T-cell (primary cell): ENCODE measurements at regions not wholly inside any gene's neighbourhood (a gene's known extent, or its start where the extent isn't known, plus 50 kb on each side); places are given as distances from the start of the nearest gene placed in this dataset.

Experiments used
- ATAC-seq, 4 experiments: fragments of 200-7000 bp in 3 of 4; fragments of 150-1000 bp in 1 of 4; cut with Tn5 transposase; replicated peaks in 1 of 4; 1 replicate in 3 of 4; 2 replicates in 1 of 4; pipeline ENCODE4 v1.10.0; 2021; ENCODE audit warnings: moderate library complexity in 3 of 4, mild to moderate bottlenecking in 2 of 4, moderate number of reproducible peaks in 1 of 4
- CTCF ChIA-PET, 2 donors: fragments of 300-600 bp; sonication (Branson Sonifier 250); formaldehyde crosslinking; loops; one replicate each; lab custom pipeline; 2022; ENCODE audit warnings: antibody characterized with exemption in 2 of 2; lab: Charles Lee
- POLR2A ChIA-PET, 2 donors: fragments of 300-600 bp; sonication (Branson Sonifier 250); formaldehyde crosslinking; loops; one replicate each; lab custom pipeline; 2022; ENCODE audit warnings: antibody characterized with exemption in 2 of 2; lab: Charles Lee
- DNase-seq, 35 experiments: peaks; one replicate each; pipeline versions ENCODE4 v3.0.0 to v3.0.0-alpha.2; 2013 to 2023
- H3K27ac ChIP-seq: one replicate; pipeline ENCODE4 v1.5.1; 2013; ENCODE audit warnings: low read length
- H3K27me3 ChIP-seq, 2 experiments: replicated peaks in 1 of 2; 1 replicate in 1 of 2; 2 replicates in 1 of 2; pipeline versions ENCODE4 v1.6.1 to v1.7.0; 2013; ENCODE audit warnings: low read length in 1 of 2, mixed read lengths in 1 of 2; ENCODE audit not compliant: control insufficient read depth in 2 of 2, insufficient read depth in 2 of 2; ENCODE audit errors: extremely low read depth in 1 of 2
- H3K36me3 ChIP-seq, 2 donors: 1 replicate in 1 of 2; 2 replicates in 1 of 2; pipeline versions ENCODE4 v1.6.1 to v1.7.0; 2013; ENCODE audit warnings: low read length in 1 of 2; ENCODE audit not compliant: control insufficient read depth in 2 of 2, insufficient read depth in 1 of 2; ENCODE audit errors: extremely low read depth in 1 of 2
- H3K4me1 ChIP-seq, 2 experiments: 1 replicate in 1 of 2; 2 replicates in 1 of 2; pipeline versions ENCODE4 v1.6.1 to v1.7.0; 2013; ENCODE audit warnings: low read length in 2 of 2, mixed read lengths in 1 of 2; ENCODE audit not compliant: insufficient read depth in 2 of 2, control insufficient read depth in 1 of 2; ENCODE audit errors: extremely low read depth in 1 of 2
- H3K4me3 ChIP-seq, 2 donors: 1 replicate in 1 of 2; 2 replicates in 1 of 2; pipeline versions ENCODE4 v1.5.1 to v1.7.0; 2013; ENCODE audit warnings: mild to moderate bottlenecking in 2 of 2, low read length in 1 of 2, moderate library complexity in 1 of 2; ENCODE audit not compliant: control insufficient read depth in 1 of 2; ENCODE audit errors: extremely low read depth in 1 of 2
- H3K9me3 ChIP-seq: 2 replicates; pipeline ENCODE4 v1.7.0; 2013
- H3K27ac Mint-ChIP-seq, 2 donors: one replicate each; pipeline ENCODE4 v1.8.0; 2020 to 2021; ENCODE audit warnings: mild to moderate bottlenecking in 2 of 2, mixed read lengths in 2 of 2
- H3K27me3 Mint-ChIP-seq, 2 donors: one replicate each; pipeline ENCODE4 v1.8.0; 2021 to 2022; ENCODE audit warnings: mixed read lengths in 2 of 2
- H3K36me3 Mint-ChIP-seq: one replicate; pipeline ENCODE4 v1.8.0; 2021; ENCODE audit warnings: mixed read lengths
- H3K4me1 Mint-ChIP-seq, 3 donors: one replicate each; pipeline ENCODE4 v1.8.0; 2020 to 2022; ENCODE audit warnings: mixed read lengths in 3 of 3, mild to moderate bottlenecking in 1 of 3
- H3K4me3 Mint-ChIP-seq, 3 donors: one replicate each; pipeline ENCODE4 v1.8.0; 2020 to 2022; ENCODE audit warnings: mild to moderate bottlenecking in 3 of 3, mixed read lengths in 3 of 3, moderate library complexity in 3 of 3
- H3K9me3 Mint-ChIP-seq, 3 donors: one replicate each; pipeline ENCODE4 v1.8.0; 2020 to 2022; ENCODE audit warnings: mixed read lengths in 3 of 3
- WGBS: methylation state at CpG from one replicate; pipeline ENCODE4 v1.1.5; 2013; ENCODE audit warnings: missing lambda C conversion rate; ENCODE audit not compliant: insufficient coverage; 5-methylcytosine and 5-hydroxymethylcytosine counted together

DNA sequence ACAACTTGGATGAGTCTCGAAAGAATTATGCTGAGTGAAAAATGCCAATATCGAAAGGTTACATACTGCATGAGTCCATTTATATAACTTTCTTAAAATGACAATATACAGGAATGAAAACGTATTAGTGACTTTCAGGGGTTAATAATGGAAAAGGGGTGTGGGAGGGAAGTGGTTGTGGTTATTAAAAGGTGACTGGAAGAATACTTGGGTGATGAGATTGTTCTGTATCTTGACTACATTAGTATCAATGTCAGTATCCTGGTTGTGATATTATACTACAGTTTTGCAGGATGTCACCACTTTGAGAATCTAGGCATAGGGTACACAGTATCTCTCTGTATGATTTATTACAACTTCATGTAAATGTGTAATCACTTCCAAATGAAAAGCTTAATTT, 204.5 kb downstream of the DTHD1 start:
- Mint-ChIP-seq H3K27me3 (peaks cover 8 to 12% of the 10 kb centered on the region in 2 donors), H3K36me3 (no peaks in the 10 kb centered on the region)
- WGBS = no CpG with 5 or more reads among the region's 3 CpGs

GRCh38 chr4:36489798-36490197, 208.4 kb downstream of the DTHD1 start:
- no peaks in the 10 kb centered on the region for H3K4me1 ChIP-seq
- no peak overlapping the region for H3K4me3 Mint-ChIP-seq
- H3K36me3 ChIP-seq = no peaks in the 10 kb centered on the region
- no peaks in the 10 kb centered on the region for H3K4me1 Mint-ChIP-seq
- H3K27ac ChIP-seq = no peak overlapping the region
- H3K4me3 ChIP-seq = no peak overlapping the region
- H3K27me3 ChIP-seq = no peaks in the 10 kb centered on the region
- DNase-seq (no peak), ATAC-seq (no peak)
- H3K27me3 Mint-ChIP-seq = peaks cover 0 to 16% of the 10 kb centered on the region in 2 donors
- H3K36me3 Mint-ChIP-seq = no peaks in the 10 kb centered on the region
- no peaks in the 10 kb centered on the region for H3K9me3 ChIP-seq
- no peaks in the 10 kb centered on the region for H3K9me3 Mint-ChIP-seq
- ChIA-PET CTCF (no interaction called here), POLR2A (no interaction called here)
- 100% methylated on average over 1 of the region's 2 CpGs for WGBS
- no peak overlapping the region for H3K27ac Mint-ChIP-seq

More for the DNA sequence above, 204.5 kb downstream of the DTHD1 start:
- Histone ChIP-seq H3K4me1 (no peaks in the 10 kb centered on the region), H3K36me3 (no peaks in the 10 kb centered on the region), H3K9me3 (no peaks in the 10 kb centered on the region), H3K4me3 (no peak overlapping the region), H3K27me3 (no peaks in the 10 kb centered on the region), H3K27ac (no peak overlapping the region)
- POLR2A ChIA-PET = no interaction called here
- DNase-seq = no peak
- Mint-ChIP-seq H3K4me1 (no peaks in the 10 kb centered on the region), H3K9me3 (no peaks in the 10 kb centered on the region), H3K27ac (no peak overlapping the region), H3K4me3 (no peak overlapping the region)
- CTCF ChIA-PET = no interaction called here
- ATAC-seq = no peak

DNA sequence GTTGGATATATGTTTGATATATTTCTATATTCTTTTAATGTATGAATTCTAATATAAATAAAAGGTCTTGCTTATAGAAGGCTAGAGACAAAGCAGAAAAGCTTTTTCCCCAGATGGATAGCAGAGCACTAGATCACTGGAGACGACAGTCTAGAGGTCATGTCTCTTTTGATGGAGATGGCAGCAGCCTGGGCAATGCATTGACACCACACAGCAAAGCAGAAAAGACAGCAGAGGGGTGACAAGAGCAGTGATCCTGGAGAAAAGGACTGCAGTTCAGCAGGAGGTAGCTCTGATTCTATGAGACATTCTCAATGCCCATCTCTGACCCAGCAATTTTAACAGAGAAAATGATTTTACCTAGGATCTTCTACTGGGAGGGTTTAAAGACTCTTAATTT, 210.6 kb downstream of the DTHD1 start:
- Mint-ChIP-seq H3K27me3 (peaks cover 0 to 14% of the 10 kb centered on the region in 2 donors), H3K4me3 (no peak overlapping the region), H3K36me3 (no peaks in the 10 kb centered on the region), H3K9me3 (no peaks in the 10 kb centered on the region), H3K27ac (no peak overlapping the region), H3K4me1 (no peaks in the 10 kb centered on the region)
- WGBS = 60% methylated on average over 1 of the region's 1 CpG
- DNase-seq (no peak), ATAC-seq (no peak)
- no peaks in the 10 kb centered on the region for H3K9me3 ChIP-seq
- H3K27me3 ChIP-seq = no peaks in the 10 kb centered on the region
- no peak overlapping the region for H3K27ac ChIP-seq
- no peaks in the 10 kb centered on the region for H3K36me3 ChIP-seq
- POLR2A ChIA-PET = no interaction called here
- CTCF ChIA-PET = no interaction called here
- H3K4me1 ChIP-seq = no peaks in the 10 kb centered on the region
- H3K4me3 ChIP-seq = no peak overlapping the region

DNA sequence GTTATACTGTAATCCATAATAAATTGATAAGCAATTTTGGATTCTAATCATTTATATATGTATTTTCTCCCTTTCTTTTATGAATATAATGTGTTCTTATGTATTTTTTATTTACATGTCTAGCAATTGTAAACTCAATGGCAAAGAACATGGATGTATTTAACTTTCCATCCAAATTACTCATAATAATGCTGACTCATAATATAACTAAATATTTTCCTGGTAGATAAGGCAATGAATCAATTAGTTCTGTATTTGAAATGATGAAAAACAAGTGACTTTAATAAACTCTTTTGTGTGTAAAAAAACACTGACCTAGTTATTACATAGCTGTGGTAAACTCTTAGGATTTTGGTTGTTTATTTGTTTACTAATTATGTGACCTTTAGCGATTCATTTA, 211.2 kb downstream of the DTHD1 start:
- H3K27me3 Mint-ChIP-seq = peaks cover 0 to 14% of the 10 kb centered on the region in 2 donors
- no CpG with 5 or more reads among the region's 1 CpG for WGBS
- H3K36me3 Mint-ChIP-seq = no peaks in the 10 kb centered on the region
- Histone ChIP-seq H3K4me1 (no peaks in the 10 kb centered on the region), H3K9me3 (no peaks in the 10 kb centered on the region), H3K4me3 (no peak overlapping the region), H3K27ac (no peak overlapping the region), H3K27me3 (no peaks in the 10 kb centered on the region), H3K36me3 (no peaks in the 10 kb centered on the region)
- H3K4me3 Mint-ChIP-seq = no peak overlapping the region
- DNase-seq (no peak), ATAC-seq (no peak)
- no peaks in the 10 kb centered on the region for H3K4me1 Mint-ChIP-seq
- ChIA-PET POLR2A (no interaction called here), CTCF (no interaction called here)
- H3K9me3 Mint-ChIP-seq = no peaks in the 10 kb centered on the region
- H3K27ac Mint-ChIP-seq = no peak overlapping the region

DNA sequence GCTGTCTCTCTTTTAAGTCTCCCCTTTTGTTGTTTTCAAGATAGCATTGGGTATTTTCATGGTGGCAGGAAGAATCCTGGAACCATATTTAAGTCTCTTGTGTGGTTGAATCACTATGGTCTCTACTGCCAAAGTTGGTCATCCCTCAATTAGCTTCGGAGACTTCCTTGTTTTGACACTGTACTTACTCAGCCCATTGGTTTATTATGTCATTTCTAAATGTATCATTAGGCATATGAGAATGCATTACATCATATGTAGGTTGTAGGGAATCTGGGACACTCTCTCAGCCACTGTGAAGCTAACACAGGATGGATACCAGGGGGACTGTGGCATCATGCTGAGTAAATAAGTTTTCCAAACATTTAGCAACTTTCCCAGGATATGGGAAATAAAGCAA, 211.8 kb downstream of the DTHD1 start:
- no peak overlapping the region for H3K4me3 ChIP-seq
- H3K27me3 ChIP-seq = no peaks in the 10 kb centered on the region
- no peaks in the 10 kb centered on the region for H3K4me1 ChIP-seq
- no peak overlapping the region for H3K27ac Mint-ChIP-seq
- DNase-seq = no peak
- no peaks in the 10 kb centered on the region for H3K4me1 Mint-ChIP-seq
- no CpG with 5 or more reads among the region's 1 CpG for WGBS
- CTCF ChIA-PET = no interaction called here
- H3K9me3 ChIP-seq = no peaks in the 10 kb centered on the region
- H3K36me3 Mint-ChIP-seq = no peaks in the 10 kb centered on the region
- H3K36me3 ChIP-seq = no peaks in the 10 kb centered on the region
- POLR2A ChIA-PET = no interaction called here
- H3K27me3 Mint-ChIP-seq = peaks cover 0 to 14% of the 10 kb centered on the region in 2 donors
- H3K27ac ChIP-seq = no peak overlapping the region
- no peaks in the 10 kb centered on the region for H3K9me3 Mint-ChIP-seq
- H3K4me3 Mint-ChIP-seq = no peak overlapping the region
- no peak for ATAC-seq

DNA sequence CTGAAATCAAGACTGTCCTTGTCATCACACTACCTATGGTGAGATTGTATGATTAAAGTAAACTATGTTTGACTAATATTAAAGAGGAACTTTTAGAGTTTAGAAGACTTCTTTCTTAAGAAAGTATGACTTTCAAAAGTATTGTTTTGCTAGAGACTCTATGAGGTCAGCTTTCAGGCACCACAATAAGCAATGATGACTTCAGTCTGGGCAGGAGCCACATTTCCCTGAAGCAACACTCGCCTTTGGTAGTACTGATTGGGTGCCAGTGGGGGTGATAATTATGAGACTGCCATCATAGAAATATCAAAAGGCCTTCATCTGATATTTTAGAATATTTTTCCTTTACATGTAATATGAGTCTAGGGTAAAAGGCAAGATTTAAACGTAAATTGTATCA, 212.6 kb downstream of the DTHD1 start:
- Histone ChIP-seq H3K9me3 (no peaks in the 10 kb centered on the region), H3K4me1 (no peaks in the 10 kb centered on the region), H3K27ac (no peak overlapping the region), H3K36me3 (no peaks in the 10 kb centered on the region), H3K27me3 (no peaks in the 10 kb centered on the region), H3K4me3 (no peak overlapping the region)
- Mint-ChIP-seq H3K27me3 (peaks cover 0 to 14% of the 10 kb centered on the region in 2 donors), H3K9me3 (no peaks in the 10 kb centered on the region), H3K4me3 (no peak overlapping the region), H3K4me1 (no peaks in the 10 kb centered on the region), H3K36me3 (no peaks in the 10 kb centered on the region), H3K27ac (no peak overlapping the region)
- CTCF ChIA-PET = no interaction called here
- no peak for DNase-seq
- no CpG with 5 or more reads among the region's 2 CpGs for WGBS
- POLR2A ChIA-PET = no interaction called here
- ATAC-seq = no peak

GRCh38 chr4:36494747-36495146, 213.3 kb downstream of the DTHD1 start:
- no peak for ATAC-seq
- H3K4me3 ChIP-seq = no peak overlapping the region
- H3K4me1 ChIP-seq = no peaks in the 10 kb centered on the region
- CTCF ChIA-PET = no interaction called here
- H3K27me3 ChIP-seq = no peaks in the 10 kb centered on the region
- Mint-ChIP-seq H3K27me3 (peaks cover 0 to 14% of the 10 kb centered on the region in 2 donors), H3K9me3 (no peaks in the 10 kb centered on the region), H3K27ac (no peak overlapping the region), H3K4me3 (no peak overlapping the region), H3K4me1 (no peaks in the 10 kb centered on the region), H3K36me3 (no peaks in the 10 kb centered on the region)
- no peak overlapping the region for H3K27ac ChIP-seq
- 36% methylated on average over 1 of the region's 2 CpGs for WGBS
- POLR2A ChIA-PET = no interaction called here
- no peaks in the 10 kb centered on the region for H3K9me3 ChIP-seq
- H3K36me3 ChIP-seq = no peaks in the 10 kb centered on the region
- DNase-seq = no peak
